Panc1 (cell line): ENCODE measurements at regions not wholly inside any gene's neighbourhood (a gene's known extent, or its start where the extent isn't known, plus 50 kb on each side); places are given as distances from the start of the nearest gene placed in this dataset.

Source experiments
- SIN3A ChIP-seq: IDR thresholded peaks from 2 replicates; pipeline ENCODE4 v1.6.1; 2012; ENCODE audit warnings: low read depth, mild to moderate bottlenecking, low read length, moderate library complexity, borderline replicate concordance; ENCODE audit not compliant: insufficient read depth
- TF ChIP-seq, protein P1 (sequence below), 2 experiments: IDR thresholded peaks; 2 replicates each; pipeline ENCODE4 v1.6.1; 2011 to 2012; ENCODE audit warnings: low read depth in 2 of 2, control low read depth in 1 of 2, low read length in 1 of 2, mild to moderate bottlenecking in 1 of 2, moderate library complexity in 1 of 2; ENCODE audit not compliant: insufficient read depth in 1 of 2

- no peak for TF ChIP-seq SIN3A
- TF ChIP-seq, protein P1, sequence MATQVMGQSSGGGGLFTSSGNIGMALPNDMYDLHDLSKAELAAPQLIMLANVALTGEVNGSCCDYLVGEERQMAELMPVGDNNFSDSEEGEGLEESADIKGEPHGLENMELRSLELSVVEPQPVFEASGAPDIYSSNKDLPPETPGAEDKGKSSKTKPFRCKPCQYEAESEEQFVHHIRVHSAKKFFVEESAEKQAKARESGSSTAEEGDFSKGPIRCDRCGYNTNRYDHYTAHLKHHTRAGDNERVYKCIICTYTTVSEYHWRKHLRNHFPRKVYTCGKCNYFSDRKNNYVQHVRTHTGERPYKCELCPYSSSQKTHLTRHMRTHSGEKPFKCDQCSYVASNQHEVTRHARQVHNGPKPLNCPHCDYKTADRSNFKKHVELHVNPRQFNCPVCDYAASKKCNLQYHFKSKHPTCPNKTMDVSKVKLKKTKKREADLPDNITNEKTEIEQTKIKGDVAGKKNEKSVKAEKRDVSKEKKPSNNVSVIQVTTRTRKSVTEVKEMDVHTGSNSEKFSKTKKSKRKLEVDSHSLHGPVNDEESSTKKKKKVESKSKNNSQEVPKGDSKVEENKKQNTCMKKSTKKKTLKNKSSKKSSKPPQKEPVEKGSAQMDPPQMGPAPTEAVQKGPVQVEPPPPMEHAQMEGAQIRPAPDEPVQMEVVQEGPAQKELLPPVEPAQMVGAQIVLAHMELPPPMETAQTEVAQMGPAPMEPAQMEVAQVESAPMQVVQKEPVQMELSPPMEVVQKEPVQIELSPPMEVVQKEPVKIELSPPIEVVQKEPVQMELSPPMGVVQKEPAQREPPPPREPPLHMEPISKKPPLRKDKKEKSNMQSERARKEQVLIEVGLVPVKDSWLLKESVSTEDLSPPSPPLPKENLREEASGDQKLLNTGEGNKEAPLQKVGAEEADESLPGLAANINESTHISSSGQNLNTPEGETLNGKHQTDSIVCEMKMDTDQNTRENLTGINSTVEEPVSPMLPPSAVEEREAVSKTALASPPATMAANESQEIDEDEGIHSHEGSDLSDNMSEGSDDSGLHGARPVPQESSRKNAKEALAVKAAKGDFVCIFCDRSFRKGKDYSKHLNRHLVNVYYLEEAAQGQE (IDR thresholded peaks at IDR 0.05; ENCODE audit: insufficient read depth in 1 of 2, low read depth in 2 of 2, low read length in 1 of 2): no peak
These were observed 60.1 kb upstream of the PFN2 start for GRCh38 chr3:150030841-150031240.
